Panc1 (cell line): ENCODE measurements at regions not wholly inside any gene's neighbourhood (a gene's known extent, or its start where the extent isn't known, plus 50 kb on each side); places are given as distances from the start of the nearest gene placed in this dataset.

Experiments used
- ATAC-seq: fragments of 200-7000 bp; cut with Tn5 transposase; 2 replicates; pipeline ENCODE4 v1.9.1; 2020; ENCODE audit warnings: mild to moderate bottlenecking, moderate library complexity
- BruUV-seq: library from RNA; stranded (reverse); fragments of 400-500 nt; replicated peaks from 2 replicates; lab custom pipeline; 2021; lab: Mats Ljungman, UMichigan
- CTCF ChIA-PET: fragments of 300-600 bp; sonication (Branson Sonifier 250); formaldehyde crosslinking; loops from one replicate; lab custom pipeline; 2022; ENCODE audit warnings: antibody characterized with exemption; lab: Charles Lee
- POLR2A ChIA-PET: fragments of 300-600 bp; sonication (Branson Sonifier 250); formaldehyde crosslinking; loops from one replicate; lab custom pipeline; 2022; ENCODE audit warnings: antibody characterized with exemption; lab: Charles Lee
- DNase-seq: peaks from one replicate; pipeline ENCODE4 v3.0.0-alpha.2; 2010; ENCODE audit warnings: low read depth, low spot score
- H3K27ac ChIP-seq: 2 replicates; pipeline ENCODE4 v1.5.1; 2011; ENCODE audit warnings: mild to moderate bottlenecking, low read length, inconsistent platforms
- H3K27me3 ChIP-seq: fragments of 200-500 bp; sonication (Bioruptor generic); 2 replicates; pipeline ENCODE4 v1.6.0; 2014; ENCODE audit warnings: low read length, inconsistent platforms; ENCODE audit not compliant: control insufficient read depth, insufficient read depth
- H3K36me3 ChIP-seq: fragments of 200-500 bp; sonication (Bioruptor generic); 2 replicates; pipeline ENCODE4 v1.5.1; 2014; ENCODE audit warnings: inconsistent platforms, mild to moderate bottlenecking, low read length, moderate library complexity; ENCODE audit not compliant: control insufficient read depth, insufficient read depth
- H3K4me1 ChIP-seq: 2 replicates; pipeline ENCODE4 v1.5.1; 2011; ENCODE audit warnings: inconsistent platforms, mild to moderate bottlenecking, low read length, moderate library complexity; ENCODE audit not compliant: control insufficient read depth, insufficient read depth
- H3K4me3 ChIP-seq, 2 experiments: 2 replicates each; pipeline ENCODE4 v1.5.1; 2011 to 2012; ENCODE audit warnings: low read depth in 2 of 2, low read length in 2 of 2, mild to moderate bottlenecking in 2 of 2, inconsistent platforms in 1 of 2, moderate library complexity in 1 of 2
- H3K9me3 ChIP-seq: fragments of 200-500 bp; sonication (Bioruptor generic); 2 replicates; pipeline ENCODE4 v1.5.1; 2014; ENCODE audit warnings: low read depth, mild to moderate bottlenecking, inconsistent platforms, low read length, moderate library complexity; ENCODE audit not compliant: control insufficient read depth, insufficient read depth
- CTCF ChIP-seq: fragments of 450-650 bp; IDR thresholded peaks from 2 replicates; pipeline ENCODE4 v1.5.1; 2017; ENCODE audit warnings: mild to moderate bottlenecking
- POLR2AphosphoS5 ChIP-seq: IDR thresholded peaks from 2 replicates; pipeline ENCODE4 v1.6.1; 2012; ENCODE audit warnings: mild to moderate bottlenecking, low read depth, low read length, moderate library complexity
- REST ChIP-seq, 2 experiments: IDR thresholded peaks; 2 replicates each; pipeline ENCODE4 v1.6.1; 2011 to 2012; ENCODE audit warnings: low read depth in 2 of 2, control low read depth in 1 of 2, low read length in 1 of 2, mild to moderate bottlenecking in 1 of 2, moderate library complexity in 1 of 2; ENCODE audit not compliant: insufficient read depth in 1 of 2
- SIN3A ChIP-seq: IDR thresholded peaks from 2 replicates; pipeline ENCODE4 v1.6.1; 2012; ENCODE audit warnings: low read depth, mild to moderate bottlenecking, low read length, moderate library complexity, borderline replicate concordance; ENCODE audit not compliant: insufficient read depth
- TCF7L2 ChIP-seq: IDR thresholded peaks from 2 replicates; pipeline ENCODE4 v1.6.1; 2011; ENCODE audit warnings: mild to moderate bottlenecking, low read depth, low read length, inconsistent platforms
- in situ Hi-C: cut with HindIII; loops from 2 replicates; pipeline ENCODE4 v1.10.0; 2016; ENCODE audit warnings: low sequenced_read_pairs, low pct_unique_long_range_greater_than_20kb
- intact Hi-C: fragments of 100-400 bp; cut with micrococcal nuclease; formaldehyde crosslinking; loops from one replicate; pipeline ENCODE4 v1.10.0; 2022; ENCODE audit not compliant: unreplicated experiment

GRCh38 chr3:11093823-11094340, 60.4 kb upstream of the HRH1 start:
- BruUV-seq, result no TSS peak
- no peaks in the 10 kb centered on the region for H3K27me3 ChIP-seq
- H3K27ac ChIP-seq, result no peak overlapping the region
- ATAC-seq (no peak), DNase-seq (no peak)
- peaks cover 3% of the 10 kb centered on the region for H3K4me1 ChIP-seq
- POLR2A ChIA-PET, result no interaction called here
- in situ Hi-C loops, result no loop called here
- intact Hi-C loops, result no loop called here
- no peaks in the 10 kb centered on the region for H3K9me3 ChIP-seq
- no peak overlapping the region for H3K4me3 ChIP-seq
- no peak for TF ChIP-seq CTCF
- TF ChIP-seq POLR2AphosphoS5, result no peak
- H3K36me3 ChIP-seq, result no peaks in the 10 kb centered on the region
- CTCF ChIA-PET, result no interaction called here

DNA sequence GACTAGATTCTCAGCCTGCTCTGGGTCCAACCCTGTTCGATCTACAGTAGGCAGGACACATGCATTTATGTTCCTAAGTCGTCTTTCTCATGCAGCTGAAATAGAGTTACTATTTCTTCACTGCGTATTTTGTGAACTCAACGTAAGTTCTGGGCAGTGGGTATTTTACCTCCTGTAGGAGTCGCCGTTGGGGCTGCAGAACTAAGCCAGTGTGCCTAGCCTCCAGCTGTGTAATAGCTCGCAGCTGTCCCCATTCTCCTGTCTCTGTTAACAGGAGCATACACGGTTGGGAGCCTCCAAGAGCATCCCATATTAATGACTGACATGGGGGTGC, 58.4 kb upstream of the HRH1 start:
- BruUV-seq, result no TSS peak
- Histone ChIP-seq H3K27ac (peak overlapping the region; percentile 75), H3K4me3 (peak overlapping the region; percentile 35 to 60), H3K36me3 (no peaks in the 10 kb centered on the region), H3K27me3 (no peaks in the 10 kb centered on the region), H3K9me3 (no peaks in the 10 kb centered on the region), H3K4me1 (peaks cover 3% of the 10 kb centered on the region)
- intact Hi-C loops, result no loop called here
- TF ChIP-seq CTCF, result peak; percentile 66; the same call in 1 of the 2 replicates
- TF ChIP-seq POLR2AphosphoS5, result no peak
- CTCF ChIA-PET, result interaction anchor here (1.2 kb wide), 1 partner anchor 59 kb away, joined by 6 read pairs; the partner anchor contains the start of gene HRH1
- ATAC-seq (peak; percentile 68), DNase-seq (no peak)
- POLR2A ChIA-PET, result interaction anchor here (0.6 kb wide), 1 partner anchor 124 kb away, joined by 16 read pairs; no protein-coding TSS in a partner anchor
- in situ Hi-C loops, result no loop called here

DNA sequence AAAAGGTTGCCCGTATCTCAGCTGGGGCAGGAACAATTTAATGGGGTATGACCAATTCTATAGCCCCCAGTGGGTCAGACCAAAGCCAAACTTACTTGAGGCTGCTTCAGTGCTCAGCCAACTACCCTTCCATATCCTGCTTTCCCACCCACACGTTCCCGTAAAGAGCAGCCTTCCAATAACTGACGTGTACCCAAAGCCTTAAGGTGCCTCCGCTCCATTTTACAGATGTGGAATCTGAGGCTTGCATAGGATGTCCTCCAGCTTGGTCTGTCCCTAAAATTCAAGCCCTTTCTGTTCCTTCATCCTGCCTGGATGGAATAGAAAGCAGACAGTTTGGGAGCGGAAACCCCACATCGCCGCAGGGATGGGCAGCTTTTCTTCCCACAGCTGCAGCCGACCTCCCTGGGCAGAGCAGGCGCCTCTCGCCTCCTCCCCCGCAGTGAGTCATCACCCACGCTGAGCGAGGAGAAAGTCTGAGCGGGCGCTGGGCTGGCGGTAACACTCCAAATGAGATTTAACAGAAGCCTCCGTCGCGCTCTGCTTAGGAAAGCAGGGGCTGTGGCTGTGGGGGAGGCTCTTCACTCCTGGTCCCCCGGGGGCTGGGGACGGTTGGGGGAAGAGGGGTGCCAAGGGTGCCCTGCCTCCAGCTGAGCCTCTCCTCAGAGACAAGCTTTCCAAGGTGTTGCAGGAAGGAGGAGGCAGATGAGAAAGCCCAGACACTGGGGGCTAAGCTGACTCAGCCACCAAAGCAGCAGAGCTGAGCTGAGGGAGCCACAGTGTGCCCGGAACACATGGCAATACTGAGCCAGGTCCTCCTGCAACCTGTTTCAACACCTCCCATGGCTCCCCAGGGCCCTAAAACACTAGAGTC, 57.8 kb upstream of the HRH1 start:
- Histone ChIP-seq H3K27ac (peak overlapping the region; percentile 75), H3K9me3 (no peaks in the 10 kb centered on the region), H3K4me1 (peaks cover 3% of the 10 kb centered on the region), H3K27me3 (no peaks in the 10 kb centered on the region), H3K4me3 (peak overlapping the region; percentile 35 to 60), H3K36me3 (no peaks in the 10 kb centered on the region)
- ChIA-PET CTCF (interaction anchor here (1.2 kb wide), 1 partner anchor 58 kb away, joined by 6 read pairs; the partner anchor contains the start of gene HRH1), POLR2A (interaction anchor here (0.6 kb wide), 1 partner anchor 123 kb away, joined by 16 read pairs; no protein-coding TSS in a partner anchor)
- intact Hi-C loops, result no loop called here
- no TSS peak for BruUV-seq
- peak; percentile 93 for ATAC-seq
- in situ Hi-C loops, result no loop called here
- TF ChIP-seq SIN3A (no peak), CTCF (no peak; the same call in 1 of the 2 replicates), TCF7L2 (no peak), REST (IDR thresholded peaks at IDR 0.05; ENCODE audit: insufficient read depth in 1 of 2, low read depth in 2 of 2, low read length in 1 of 2) (no peak), POLR2AphosphoS5 (no peak)
- DNase-seq, result no peak
